NCI-H446 treated with DMSO at 0.1 percent for 48 hours (cell line): ENCODE measurements at regions not wholly inside any gene's neighbourhood (a gene's known extent, or its start where the extent isn't known, plus 50 kb on each side); places are given as distances from the start of the nearest gene placed in this dataset.
"Not testable (repeated sequence)": the region's sequence is repeated elsewhere in the genome, so short reads cannot be mapped to it uniquely, and the experiment has no call there.

Experiments
- DNase-seq: peaks from one replicate; lab custom pipeline; 2025; lab: John Stamatoyannopoulos, UW

DNA sequence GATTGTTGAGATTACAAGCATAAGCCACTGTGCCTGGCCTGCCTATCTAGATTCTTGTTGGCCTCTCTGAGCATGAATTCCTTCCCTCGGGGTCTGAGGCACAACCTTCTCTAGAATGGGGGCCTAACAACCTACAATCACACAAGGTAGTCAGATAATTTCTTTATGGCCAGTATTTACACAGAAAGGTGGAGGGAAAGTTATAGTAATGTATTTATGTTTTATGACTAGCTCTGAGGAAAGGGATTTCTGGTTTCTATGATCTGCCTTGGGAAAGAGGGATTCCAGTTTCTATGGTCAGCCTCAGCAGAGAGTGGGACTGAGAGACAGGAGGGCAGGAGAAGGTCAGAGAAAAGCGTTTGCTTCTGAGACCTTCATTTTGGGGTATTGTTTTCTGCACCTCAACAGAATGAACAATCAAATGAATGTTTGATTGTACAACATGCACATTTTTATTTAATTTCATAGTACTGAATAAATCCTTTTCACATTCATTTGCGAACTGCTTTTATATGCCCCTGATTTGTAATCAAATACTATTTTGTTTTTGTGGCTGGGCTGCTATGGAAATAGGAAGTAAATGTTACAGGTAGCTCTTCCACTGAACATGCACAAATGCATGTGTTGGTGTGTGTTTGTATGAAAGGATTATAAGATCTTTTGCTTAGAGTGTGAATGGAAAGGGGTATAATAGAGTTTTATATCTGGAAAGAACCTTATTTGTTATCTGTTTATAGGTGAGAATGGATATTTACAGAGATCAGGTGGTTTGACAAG lies 499.7 kb upstream of the RGS6 start:
- DNase-seq = no peak

DNA sequence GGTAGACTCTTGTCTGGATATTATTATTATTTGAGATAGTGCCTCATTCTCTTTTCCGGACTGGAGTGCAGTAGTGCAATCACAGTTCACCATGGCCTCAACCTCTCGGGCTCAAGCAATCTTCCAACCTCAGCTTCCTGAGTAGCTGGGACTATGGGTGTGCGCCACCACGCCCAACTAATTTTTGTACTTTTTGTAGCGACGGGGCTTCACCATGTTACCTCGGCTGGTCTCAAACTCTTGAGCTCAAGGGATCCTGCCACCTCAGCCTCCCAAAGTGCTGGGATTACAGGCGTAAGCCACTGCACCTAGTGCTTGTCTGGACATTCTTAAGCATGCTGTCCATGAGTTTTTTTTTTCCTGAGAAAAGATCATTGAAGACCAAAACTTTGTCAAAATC lies 498.9 kb upstream of the RGS6 start:
- DNase-seq = no peak

DNA sequence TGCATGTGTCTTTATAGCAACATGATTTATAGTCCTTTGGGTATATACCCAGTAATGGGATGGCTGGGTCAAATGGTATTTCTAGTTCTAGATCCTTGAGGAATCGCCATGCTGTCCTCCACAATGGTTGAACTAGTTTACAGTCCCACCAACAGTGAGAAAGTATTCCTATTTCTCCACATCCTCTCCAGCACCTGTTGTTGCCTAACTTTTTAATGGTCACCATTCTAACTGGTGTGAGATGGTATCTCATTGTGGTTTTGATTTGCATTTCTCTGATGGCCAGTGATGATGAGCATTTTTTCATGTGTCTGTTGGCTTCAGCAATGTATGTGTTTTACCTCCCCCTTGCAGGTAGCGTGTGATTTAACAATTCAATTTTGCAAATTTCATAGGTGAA lies 496.6 kb upstream of the RGS6 start:
- not testable (repeated sequence) for DNase-seq

DNA sequence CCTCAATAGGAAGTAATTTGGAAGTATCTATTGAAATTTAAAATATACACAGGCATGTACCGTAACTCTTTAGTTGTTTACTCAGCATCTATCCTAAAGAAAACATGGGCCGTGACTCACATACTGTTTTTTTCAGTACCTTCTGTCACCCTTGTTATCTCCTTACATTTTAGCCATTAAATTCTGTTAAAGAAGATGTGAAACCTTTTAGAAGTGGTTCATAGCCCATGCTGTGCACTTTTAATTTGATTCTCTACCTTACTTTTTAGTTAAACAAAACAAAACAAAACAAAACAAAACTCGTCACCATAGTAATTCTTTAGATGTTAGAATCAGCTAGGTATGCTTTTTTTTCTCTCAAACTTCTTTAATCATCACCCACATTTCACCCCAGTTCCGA lies 494.4 kb upstream of the RGS6 start:
- no peak for DNase-seq

DNA sequence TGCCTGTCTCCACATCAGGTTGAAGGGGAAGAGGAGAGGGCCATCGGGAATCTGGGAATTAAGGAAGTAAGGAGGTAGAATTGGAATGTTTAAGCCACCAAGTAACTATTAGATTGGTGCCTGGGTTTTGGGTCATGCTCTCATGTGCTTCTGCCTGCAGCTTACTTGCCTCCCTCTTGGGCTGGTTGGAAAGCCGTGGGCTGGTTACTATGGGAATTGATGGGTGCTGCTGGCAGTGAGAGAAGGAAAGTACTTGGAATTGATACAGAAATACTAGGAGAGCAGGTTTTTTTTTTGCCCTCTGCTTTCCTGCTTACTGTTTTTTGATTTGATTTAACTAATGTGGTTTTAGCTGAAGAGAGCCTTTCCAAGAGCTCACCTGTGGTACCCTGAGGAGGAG lies 493.5 kb upstream of the RGS6 start:
- peak; percentile 72 for DNase-seq

DNA sequence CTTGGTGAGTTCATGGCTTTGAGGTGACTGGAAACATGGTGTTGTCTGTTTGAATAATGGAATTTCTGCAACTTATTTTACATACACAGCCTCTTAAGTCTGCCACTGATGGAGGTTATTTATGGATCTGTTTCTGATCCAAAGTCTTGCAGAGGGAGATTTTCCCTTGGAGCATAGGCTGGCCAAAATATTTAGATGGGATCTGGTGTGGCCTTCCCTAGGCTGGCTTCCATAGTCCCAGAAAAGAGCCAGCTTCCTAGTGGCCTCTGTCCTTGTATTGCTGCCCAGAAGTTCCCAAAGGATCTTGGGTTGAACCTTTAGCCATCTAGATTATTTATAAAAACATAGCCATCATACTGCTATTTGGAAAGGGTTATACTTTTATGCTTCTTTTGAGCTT lies 491.1 kb upstream of the RGS6 start:
- peak; percentile 14 for DNase-seq

DNA sequence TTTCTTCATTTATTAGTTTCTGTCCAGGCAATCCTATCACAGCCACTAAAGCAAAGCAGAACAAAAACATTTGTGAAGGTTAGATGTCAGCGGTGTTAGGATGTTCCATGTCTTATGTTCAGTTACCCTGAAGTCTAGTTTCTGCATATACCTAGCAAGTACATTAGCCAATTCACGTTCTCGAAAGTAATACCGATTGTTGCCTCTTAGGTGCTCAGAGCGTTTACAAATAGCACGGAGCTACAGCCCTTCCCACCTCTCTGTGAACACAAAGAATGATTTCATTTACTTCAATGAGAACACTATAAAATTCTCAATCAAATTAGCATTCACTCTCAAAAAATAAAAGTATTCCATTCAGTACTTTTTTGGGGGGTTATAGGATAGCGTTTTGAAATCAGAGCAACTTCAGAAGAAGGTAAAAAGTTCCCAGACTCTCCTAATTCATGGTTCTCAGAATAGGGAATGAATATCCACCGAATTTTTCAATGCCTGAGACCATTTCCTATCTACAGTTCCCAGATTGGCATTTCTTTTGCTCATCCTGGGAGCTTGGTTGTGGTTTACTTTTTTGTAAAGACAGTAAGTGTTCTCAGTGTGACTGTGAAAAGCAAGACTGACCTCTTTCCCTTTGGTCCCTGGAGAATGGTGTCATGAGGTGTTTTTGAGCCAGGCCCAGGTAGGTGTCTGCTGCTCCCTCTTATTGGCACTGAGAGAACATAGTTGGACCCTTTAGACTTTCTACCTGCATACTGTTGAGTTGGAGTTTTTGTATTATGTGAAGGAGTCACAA lies 488.0 kb upstream of the RGS6 start:
- DNase-seq = no peak

DNA sequence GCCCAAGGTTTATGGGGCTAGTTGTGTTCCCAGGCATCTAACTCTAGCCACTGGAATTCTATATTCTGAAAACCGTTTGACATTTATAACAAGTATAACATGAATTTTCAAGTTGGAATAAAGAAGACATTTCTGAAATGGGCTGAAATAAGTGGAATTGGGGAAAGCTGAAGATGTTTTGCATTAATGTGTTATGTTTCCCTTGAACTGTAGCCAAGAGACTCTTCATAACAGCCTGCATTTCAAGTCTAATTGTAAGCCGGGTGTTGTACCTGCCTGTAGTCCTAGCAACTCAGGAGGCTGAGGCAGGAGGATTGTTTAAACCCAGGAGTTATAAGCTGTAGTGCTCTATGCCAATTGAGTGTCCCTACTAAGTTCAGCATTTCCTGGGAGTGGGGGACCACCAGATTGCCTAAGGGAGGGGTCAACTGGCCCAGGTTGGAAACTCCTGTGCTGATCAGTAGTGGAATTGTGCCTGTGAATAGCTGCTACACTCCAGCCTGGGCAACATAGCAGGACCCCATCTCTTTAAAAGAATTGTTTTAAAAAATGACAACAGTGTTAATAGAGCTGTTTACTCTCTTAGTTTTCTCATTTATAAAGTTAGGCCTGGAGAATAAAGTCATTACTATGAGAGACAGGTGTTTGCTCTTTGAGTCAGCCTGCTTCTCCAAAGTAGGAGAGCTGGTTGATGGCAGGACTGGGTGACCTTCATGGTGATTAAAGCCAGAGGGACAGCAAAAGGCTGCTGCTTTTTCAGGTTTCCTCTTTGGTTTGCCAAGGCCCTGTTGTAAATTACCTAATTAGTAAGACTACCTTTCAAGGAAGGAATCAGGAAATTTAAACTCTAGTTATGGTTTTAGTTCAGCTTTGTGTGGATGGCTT lies 483.6 kb upstream of the RGS6 start:
- no peak for DNase-seq

DNA sequence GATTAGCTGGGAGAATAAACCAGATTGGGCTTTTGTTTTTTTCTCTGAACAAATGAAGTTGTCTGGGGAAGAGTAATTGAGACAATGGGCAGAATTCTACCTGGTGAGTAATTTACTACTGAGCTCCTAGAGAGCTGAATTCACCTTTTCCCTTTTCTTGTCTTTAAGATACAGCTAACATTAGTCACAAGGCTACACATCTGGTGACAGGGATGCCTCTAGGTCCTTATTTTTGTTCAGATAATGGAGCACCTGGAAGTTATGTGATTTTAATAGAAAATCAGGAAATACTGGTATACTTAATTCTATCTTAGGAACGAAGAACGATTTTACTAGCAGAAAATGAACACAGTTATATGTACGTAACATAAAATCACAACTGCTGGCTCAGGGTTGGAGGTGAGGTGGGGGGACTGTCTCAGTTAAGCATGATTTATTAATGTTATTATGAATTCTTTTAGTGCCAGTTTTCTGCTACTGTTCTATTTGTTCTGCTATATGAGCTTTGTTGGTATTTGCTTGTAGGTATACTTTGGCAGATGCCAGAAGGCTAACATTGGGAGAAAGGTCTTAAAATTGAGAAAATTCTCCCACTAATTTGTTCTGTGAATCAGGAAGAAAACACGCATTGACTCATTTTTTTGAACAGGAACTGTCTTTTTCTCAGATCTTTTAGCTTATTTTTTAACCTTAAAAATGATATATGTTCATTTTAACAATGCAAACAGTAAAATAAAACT lies 482.7 kb upstream of the RGS6 start:
- DNase-seq = no peak

DNA sequence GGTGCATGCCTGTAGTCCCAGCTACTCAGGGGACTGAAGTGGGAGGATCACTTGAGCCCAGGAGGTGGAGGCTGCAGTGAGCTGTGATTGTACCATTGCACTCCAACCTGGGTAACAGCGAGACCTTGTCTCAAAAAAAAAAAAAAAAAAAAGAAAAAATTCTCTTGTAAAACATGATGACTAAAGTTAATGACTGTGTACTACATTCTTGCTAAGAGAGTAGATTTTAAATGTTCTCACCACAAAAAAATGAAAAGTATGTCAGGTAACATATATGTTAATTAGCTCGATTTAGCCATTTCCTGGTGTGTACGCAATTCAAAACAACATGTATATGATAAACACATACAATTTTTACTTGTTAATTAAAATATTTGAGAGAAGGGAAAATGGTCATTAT lies 480.7 kb upstream of the RGS6 start:
- DNase-seq = no peak

DNA sequence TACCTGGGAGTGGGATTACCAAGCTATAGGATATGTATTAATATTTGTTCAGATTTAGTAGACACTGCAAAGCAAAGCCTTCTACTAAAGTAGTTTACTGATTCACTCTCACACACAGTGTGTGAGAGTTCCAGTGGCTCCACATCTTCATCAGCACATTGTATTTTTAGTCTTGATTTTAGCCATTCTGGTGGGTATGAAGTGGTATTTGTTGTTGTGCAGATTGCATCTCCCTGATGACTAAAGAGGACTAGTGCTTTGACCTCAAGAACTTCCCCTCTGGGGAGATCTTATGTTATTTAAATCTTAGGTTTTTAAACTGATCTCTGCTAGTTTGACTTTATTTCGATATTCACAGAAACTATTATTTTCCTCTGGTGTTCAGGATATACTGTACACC lies 479.7 kb upstream of the RGS6 start:
- DNase-seq = no peak

DNA sequence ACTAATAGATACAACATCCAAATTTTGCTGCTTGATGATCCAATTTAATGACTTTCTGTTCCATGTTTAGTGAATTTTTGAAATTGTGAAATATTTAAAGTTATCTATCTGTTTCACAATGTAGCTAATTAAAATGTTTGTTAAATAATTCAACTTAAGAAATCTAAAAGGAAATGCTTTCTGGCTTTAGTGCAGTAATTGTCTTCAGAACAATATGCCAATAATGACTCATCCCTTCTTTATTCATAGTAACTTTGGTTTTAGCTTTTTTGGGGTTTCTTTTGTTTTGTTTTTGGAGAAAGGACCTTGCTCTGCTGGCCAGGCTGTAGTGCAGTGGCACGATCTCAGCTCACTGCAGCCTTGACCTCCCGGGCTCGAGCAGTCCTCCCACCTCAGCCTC lies 479.2 kb upstream of the RGS6 start:
- no peak for DNase-seq

DNA sequence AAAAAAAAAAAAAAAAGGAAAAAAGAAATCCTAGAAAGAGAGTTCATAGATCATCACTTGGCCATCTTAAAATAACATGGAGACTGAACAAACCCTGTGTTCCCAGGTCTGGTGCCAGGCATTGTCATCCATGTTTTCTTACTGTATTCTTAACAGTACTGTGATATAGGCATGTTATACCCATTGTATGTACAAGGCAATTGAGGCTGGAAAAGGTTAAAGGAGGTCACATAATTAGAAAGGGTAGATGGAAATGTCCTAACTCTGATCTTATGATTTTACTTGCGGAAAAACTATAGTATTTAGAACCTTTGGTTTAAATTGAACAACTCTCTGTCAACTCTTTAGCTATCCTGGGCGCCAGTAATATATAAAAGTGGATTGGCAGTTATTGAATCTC lies 478.2 kb upstream of the RGS6 start:
- DNase-seq = no peak

DNA sequence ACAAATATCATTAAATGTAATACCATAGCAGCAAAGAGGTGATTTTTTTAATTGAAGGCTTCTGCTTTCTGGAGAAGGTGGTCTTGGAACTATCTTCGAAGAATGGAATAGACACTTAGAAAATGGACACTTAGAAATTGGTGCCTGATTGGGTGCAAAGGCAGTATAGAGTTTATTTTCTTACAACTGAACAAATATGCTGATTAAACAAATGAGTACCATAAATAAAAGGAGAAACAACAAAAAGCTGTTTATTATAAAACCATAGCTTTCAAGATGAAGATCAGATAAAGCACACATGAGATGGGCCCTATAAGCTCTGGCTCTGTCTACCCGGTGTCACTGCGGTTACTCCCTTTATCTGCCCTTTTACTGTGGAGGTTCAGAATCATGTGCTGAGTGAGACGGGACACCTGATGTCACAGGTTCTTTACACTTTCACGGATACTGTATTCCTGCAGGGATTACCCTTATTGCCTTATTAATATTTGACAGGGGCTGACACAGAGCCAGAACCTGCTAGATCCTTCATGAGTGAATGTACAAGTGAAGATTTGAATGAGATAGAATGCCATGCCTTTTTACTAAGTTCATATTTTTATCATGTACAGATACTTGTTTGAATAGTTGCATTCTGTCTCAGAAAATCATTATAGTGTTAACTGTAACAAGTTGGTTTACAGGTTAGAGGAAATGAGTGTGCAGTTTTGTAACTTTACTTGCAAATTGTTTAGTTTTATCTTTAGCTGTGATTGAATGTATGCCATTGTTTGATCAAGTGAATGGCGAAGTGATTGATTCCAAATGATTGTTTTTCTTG lies 477.5 kb upstream of the RGS6 start:
- no peak for DNase-seq

DNA sequence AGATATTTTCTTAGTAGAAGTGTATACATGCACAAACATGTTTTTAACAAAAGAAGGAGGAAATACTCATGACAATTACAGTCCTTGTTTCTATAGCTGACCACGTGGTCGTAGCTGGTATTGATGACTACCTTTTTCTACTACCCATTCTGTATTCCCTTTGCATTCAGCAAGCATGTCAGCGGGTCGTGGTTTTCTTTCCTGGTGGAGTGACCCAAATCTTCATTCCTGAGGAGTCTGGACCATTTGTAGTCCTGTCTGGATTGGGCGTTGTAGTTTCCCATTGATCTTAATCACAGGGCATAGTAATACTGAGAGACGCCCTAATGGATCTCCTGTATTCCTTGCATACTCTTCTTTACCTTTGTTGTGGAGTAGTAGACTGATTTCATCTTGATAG lies 472.1 kb upstream of the RGS6 start:
- DNase-seq = no peak

DNA sequence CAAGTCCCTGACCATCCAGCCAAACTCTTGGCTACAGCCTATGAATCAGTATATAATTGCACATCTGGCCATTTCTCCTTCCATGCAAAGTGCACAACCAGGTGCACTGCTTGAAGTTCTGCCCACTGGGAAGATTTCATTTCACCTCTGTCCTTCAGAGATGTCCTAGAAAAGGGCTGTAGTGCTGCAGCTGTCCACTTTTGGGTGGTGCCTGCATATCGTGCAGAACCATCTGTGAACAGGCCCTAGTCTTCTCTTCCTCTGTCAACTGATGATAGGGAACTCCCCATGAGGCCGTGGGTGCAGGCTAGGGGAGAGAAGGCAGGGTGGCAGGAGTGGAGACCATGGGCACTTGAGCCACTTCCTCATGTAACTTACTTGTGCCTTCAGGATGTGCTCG lies 470.6 kb upstream of the RGS6 start:
- not testable (repeated sequence) for DNase-seq

DNA sequence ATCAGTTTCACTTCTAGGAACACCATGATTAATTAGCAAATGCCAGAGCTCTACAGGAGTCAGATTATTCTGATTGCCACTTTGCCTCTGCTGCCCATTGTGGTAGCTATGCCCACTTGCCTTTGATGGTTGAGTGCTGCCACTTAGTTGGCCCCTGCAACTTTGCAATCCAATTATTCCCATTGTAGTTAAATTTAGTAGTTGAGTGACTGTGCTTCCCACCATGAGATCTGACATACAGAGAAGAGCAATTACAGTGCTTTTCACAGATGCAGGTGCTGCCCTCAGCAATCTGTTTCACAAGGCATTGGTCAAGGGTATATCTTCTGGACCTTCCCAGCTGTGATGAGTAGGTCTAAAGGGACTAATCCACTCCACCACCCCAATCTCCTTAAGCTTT lies 468.4 kb upstream of the RGS6 start:
- no peak for DNase-seq

DNA sequence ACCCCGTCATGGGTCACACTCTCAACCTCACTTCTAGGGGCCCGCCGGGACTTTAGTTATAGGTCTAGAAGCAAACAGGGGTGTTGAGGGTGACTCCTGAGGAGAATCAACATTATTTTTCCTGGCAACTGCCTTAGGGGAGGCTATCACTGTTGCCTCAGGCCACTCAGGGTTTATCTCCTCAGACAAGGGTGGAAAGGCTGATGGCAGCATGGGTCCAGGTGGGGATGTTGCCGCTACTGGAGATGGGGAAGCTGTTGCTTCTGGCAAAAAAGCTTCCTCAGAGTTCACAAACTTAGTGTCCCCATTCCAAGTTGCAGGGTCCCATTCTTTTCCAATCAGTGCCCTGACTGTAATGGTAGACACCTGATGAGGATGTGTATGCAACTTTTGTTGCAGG lies 467.4 kb upstream of the RGS6 start:
- DNase-seq = no peak

DNA sequence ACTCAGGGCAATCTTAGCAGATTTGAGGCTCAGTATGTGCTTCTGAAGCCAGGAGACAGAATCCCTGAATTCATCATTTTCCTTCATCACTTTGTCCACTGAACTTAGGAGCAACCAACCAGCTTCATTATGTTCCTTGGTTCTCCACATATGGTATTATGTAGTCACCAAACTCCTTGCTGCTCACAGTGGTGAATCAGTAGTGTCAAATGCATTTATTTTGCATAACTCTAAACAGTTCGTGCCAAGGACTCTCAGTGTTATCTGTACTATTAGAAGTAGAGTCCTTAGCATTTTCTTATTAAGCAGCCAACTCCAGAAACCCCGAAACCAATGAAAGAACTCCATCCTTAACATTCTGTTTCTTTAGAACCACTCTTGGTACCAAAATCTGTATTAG lies 466.9 kb upstream of the RGS6 start:
- no peak for DNase-seq

DNA sequence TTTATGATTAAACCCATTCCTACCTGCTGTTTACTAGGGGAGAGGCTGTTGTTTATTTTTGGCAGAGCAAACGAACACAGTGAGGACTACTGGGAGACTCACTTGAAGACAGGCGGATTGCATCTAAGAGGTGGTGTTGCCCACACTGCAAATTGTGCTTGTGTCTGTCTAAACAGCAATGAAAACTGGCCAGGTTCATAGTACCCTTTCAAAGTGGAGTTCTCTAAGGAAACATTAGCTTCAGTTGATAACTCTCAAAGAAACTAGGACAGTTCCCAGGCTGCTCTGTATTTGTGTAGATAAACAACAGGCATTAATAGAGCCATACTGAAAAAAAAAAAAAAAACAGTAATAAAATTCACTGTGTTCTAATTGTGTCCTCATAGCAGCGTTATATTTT lies 466.0 kb upstream of the RGS6 start:
- DNase-seq = no peak

DNA sequence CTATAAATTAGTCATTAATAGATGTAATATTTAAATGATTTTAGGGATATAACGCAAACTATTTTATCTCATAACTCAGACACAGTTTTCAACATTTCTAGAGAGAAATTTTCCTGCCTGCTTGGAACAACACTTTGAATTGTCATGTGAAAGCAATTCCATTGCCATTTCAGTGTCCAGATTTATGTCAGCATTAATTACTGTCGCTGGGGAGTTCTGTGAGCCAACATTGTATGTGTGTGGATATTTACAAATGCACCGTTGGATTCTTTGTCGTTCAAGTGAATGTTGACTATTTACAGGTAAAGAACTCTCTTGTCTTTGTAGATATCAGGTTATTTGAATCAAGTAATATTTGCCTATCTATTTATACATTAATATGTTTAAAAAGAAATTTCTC lies 465.3 kb upstream of the RGS6 start:
- DNase-seq = peak; percentile 38
